ENCODE measurements at regions not wholly inside any gene's neighbourhood (a gene's known extent, or its start where the extent isn't known, plus 50 kb on each side); places are given as distances from the start of the nearest gene placed in this dataset.

GRCh38 chr21:32070676-32071330 lies 198.0 kb downstream of the HUNK start:
- H3K27ac Mint-ChIP-seq = peak overlapping the region; percentile 89
- DNase-seq (ENCODE audit: low spot score in 2 of 2, unreplicated experiment in 2 of 2) = no peak
- no peak overlapping the region for H3K4me3 Mint-ChIP-seq
- H3K4me1 Mint-ChIP-seq = peaks cover 11% of the 10 kb centered on the region
- H3K27me3 Mint-ChIP-seq (ENCODE audit: low read depth) = no peaks in the 10 kb centered on the region
- TF ChIP-seq CTCF (IDR thresholded peaks at IDR 0.05; ENCODE audit: unreplicated experiment) = no peak
- no peaks in the 10 kb centered on the region for H3K36me3 Mint-ChIP-seq
- peaks cover 6% of the 10 kb centered on the region for H3K9me3 Mint-ChIP-seq

GRCh38 chr21:32070126-32070525 lies 197.3 kb downstream of the HUNK start:
- DNase-seq (ENCODE audit: low spot score in 2 of 2, unreplicated experiment in 2 of 2) = no peak
- no peaks in the 10 kb centered on the region for H3K27me3 Mint-ChIP-seq (ENCODE audit: low read depth)
- H3K36me3 Mint-ChIP-seq = no peaks in the 10 kb centered on the region
- H3K9me3 Mint-ChIP-seq = peaks cover 6% of the 10 kb centered on the region
- H3K4me1 Mint-ChIP-seq = peaks cover 11% of the 10 kb centered on the region
- H3K27ac Mint-ChIP-seq = peak overlapping the region; percentile 89
- TF ChIP-seq CTCF (IDR thresholded peaks at IDR 0.05; ENCODE audit: unreplicated experiment) = no peak
- no peak overlapping the region for H3K4me3 Mint-ChIP-seq

GRCh38 chr21:32065654-32066053 lies 192.8 kb downstream of the HUNK start:
- no peak overlapping the region for H3K27ac Mint-ChIP-seq
- no peak overlapping the region for H3K4me3 Mint-ChIP-seq
- H3K27me3 Mint-ChIP-seq (ENCODE audit: low read depth) = no peaks in the 10 kb centered on the region
- no peak for TF ChIP-seq CTCF (IDR thresholded peaks at IDR 0.05; ENCODE audit: unreplicated experiment)
- DNase-seq (ENCODE audit: low spot score in 2 of 2, unreplicated experiment in 2 of 2) = peak in 1 of 2 experiments; percentile 10
- no peaks in the 10 kb centered on the region for H3K9me3 Mint-ChIP-seq
- peaks cover 26% of the 10 kb centered on the region for H3K4me1 Mint-ChIP-seq
- no peaks in the 10 kb centered on the region for H3K36me3 Mint-ChIP-seq

GRCh38 chr21:32064281-32064910 lies 191.6 kb downstream of the HUNK start:
- peak overlapping the region; percentile 73 for H3K27ac Mint-ChIP-seq
- TF ChIP-seq CTCF (IDR thresholded peaks at IDR 0.05; ENCODE audit: unreplicated experiment) = no peak
- H3K36me3 Mint-ChIP-seq = no peaks in the 10 kb centered on the region
- DNase-seq (ENCODE audit: low spot score in 2 of 2, unreplicated experiment in 2 of 2) = no peak
- peaks cover 22% of the 10 kb centered on the region for H3K4me1 Mint-ChIP-seq
- no peaks in the 10 kb centered on the region for H3K27me3 Mint-ChIP-seq (ENCODE audit: low read depth)
- H3K4me3 Mint-ChIP-seq = no peak overlapping the region
- peaks cover 5% of the 10 kb centered on the region for H3K9me3 Mint-ChIP-seq

GRCh38 chr21:32062591-32063227 lies 189.9 kb downstream of the HUNK start:
- H3K36me3 Mint-ChIP-seq = no peaks in the 10 kb centered on the region
- peaks cover 22% of the 10 kb centered on the region for H3K4me1 Mint-ChIP-seq
- H3K9me3 Mint-ChIP-seq = peaks cover 11% of the 10 kb centered on the region
- TF ChIP-seq CTCF (IDR thresholded peaks at IDR 0.05; ENCODE audit: unreplicated experiment) = no peak
- no peaks in the 10 kb centered on the region for H3K27me3 Mint-ChIP-seq (ENCODE audit: low read depth)
- no peak overlapping the region for H3K27ac Mint-ChIP-seq
- no peak overlapping the region for H3K4me3 Mint-ChIP-seq
- DNase-seq (ENCODE audit: low spot score in 2 of 2, unreplicated experiment in 2 of 2) = no peak
